SK-N-MC (cell line): ENCODE measurements at regions not wholly inside any gene's neighbourhood (a gene's known extent, or its start where the extent isn't known, plus 50 kb on each side); places are given as distances from the start of the nearest gene placed in this dataset.
A peak's percentile ranks its signal among the peaks of the same experiment; 100 is the strongest.

ENCODE experiments used
- DNase-seq: peaks from one replicate; pipeline ENCODE4 v3.0.0-alpha.2; 2011; ENCODE audit warnings: low read depth, low spot score
- H3K27ac ChIP-seq: fragments of 200-600 bp; sonication (generic); 2 replicates; pipeline ENCODE4 v1.5.1; 2016; ENCODE audit warnings: mixed run types
- H3K36me3 ChIP-seq: fragments of 200-600 bp; sonication (generic); 2 replicates; pipeline ENCODE4 v1.6.1; 2017; ENCODE audit warnings: antibody characterized with exemption, low read length, mixed read lengths; ENCODE audit not compliant: insufficient read depth
- H3K4me3 ChIP-seq: fragments of 200-600 bp; sonication (generic); 2 replicates; pipeline ENCODE4 v1.5.1; 2016
- H3K9ac ChIP-seq: fragments of 200-600 bp; sonication (generic); 2 replicates; pipeline ENCODE4 v1.8.0; 2017; ENCODE audit warnings: mixed run types, mixed read lengths; ENCODE audit not compliant: insufficient read length
- H3K9me3 ChIP-seq: fragments of 200-600 bp; sonication (generic); 2 replicates; pipeline ENCODE4 v1.6.1; 2017; ENCODE audit warnings: low read depth, mild to moderate bottlenecking, antibody characterized with exemption, low read length, moderate library complexity, mixed read lengths
- EZH2 ChIP-seq: fragments of 200-600 bp; sonication (generic); IDR thresholded peaks from one replicate; pipeline ENCODE4 v1.6.1; 2017; ENCODE audit warnings: antibody characterized with exemption
- FOXP2 ChIP-seq: optimal IDR thresholded peaks from 2 replicates; pipeline ENCODE3; 2011; ENCODE audit warnings: mild to moderate bottlenecking, moderate library complexity; ENCODE audit not compliant: insufficient read depth; ENCODE audit errors: extremely low read length, control extremely low read depth
- POLR2AphosphoS5 ChIP-seq: IDR thresholded peaks from 2 replicates; pipeline ENCODE4 v1.6.1; 2012; ENCODE audit warnings: mild to moderate bottlenecking, low read depth, low read length, borderline replicate concordance

GRCh38 chr6:126743076-126743475 is 375.4 kb upstream of the RSPO3 start:
- no peaks in the 10 kb centered on the region for H3K9me3 ChIP-seq

GRCh38 chr6:126747728-126748540 is 370.5 kb upstream of the RSPO3 start:
- H3K27ac ChIP-seq, result no peak overlapping the region
- no peak for DNase-seq
- H3K9me3 ChIP-seq, result no peaks in the 10 kb centered on the region
- no peak overlapping the region for H3K4me3 ChIP-seq
- H3K36me3 ChIP-seq, result no peaks in the 10 kb centered on the region
- H3K9ac ChIP-seq, result no peak overlapping the region
- TF ChIP-seq FOXP2 (no peak), POLR2AphosphoS5 (no peak), EZH2 (no peak)

More at GRCh38 chr6:126743076-126743475, 375.4 kb upstream of the RSPO3 start:
- no peaks in the 10 kb centered on the region for H3K36me3 ChIP-seq
- no peak overlapping the region for H3K27ac ChIP-seq
- TF ChIP-seq POLR2AphosphoS5 (no peak), FOXP2 (no peak), EZH2 (no peak)
- DNase-seq, result no peak
- no peak overlapping the region for H3K4me3 ChIP-seq
- H3K9ac ChIP-seq, result no peak overlapping the region

GRCh38 chr6:126753606-126754005 is 364.9 kb upstream of the RSPO3 start:
- H3K27ac ChIP-seq, result no peak overlapping the region
- no peak overlapping the region for H3K4me3 ChIP-seq
- TF ChIP-seq POLR2AphosphoS5 (no peak), FOXP2 (no peak), EZH2 (no peak)
- no peak for DNase-seq
- no peaks in the 10 kb centered on the region for H3K36me3 ChIP-seq
- H3K9me3 ChIP-seq, result no peaks in the 10 kb centered on the region
- no peak overlapping the region for H3K9ac ChIP-seq

- Histone ChIP-seq H3K9ac (no peak overlapping the region), H3K4me3 (no peak overlapping the region), H3K27ac (no peak overlapping the region), H3K9me3 (no peaks in the 10 kb centered on the region), H3K36me3 (no peaks in the 10 kb centered on the region)
- no peak for DNase-seq
- TF ChIP-seq POLR2AphosphoS5, result no peak
- TF ChIP-seq EZH2, result no peak
- TF ChIP-seq FOXP2, result no peak
These were observed 356.6 kb upstream of the RSPO3 start for GRCh38 chr6:126761854-126762253.

- DNase-seq, result no peak
- no peak overlapping the region for H3K4me3 ChIP-seq
- no peak for TF ChIP-seq EZH2
- TF ChIP-seq POLR2AphosphoS5, result no peak
- no peak for TF ChIP-seq FOXP2
These were observed 354.4 kb upstream of the RSPO3 start for GRCh38 chr6:126764104-126764503.

GRCh38 chr6:126764671-126765070 is 353.8 kb upstream of the RSPO3 start:
- no peaks in the 10 kb centered on the region for H3K9me3 ChIP-seq
- no peak for DNase-seq
- no peaks in the 10 kb centered on the region for H3K36me3 ChIP-seq
- TF ChIP-seq POLR2AphosphoS5 (no peak), EZH2 (no peak), FOXP2 (no peak)
- no peak overlapping the region for H3K27ac ChIP-seq
- H3K9ac ChIP-seq, result no peak overlapping the region
- H3K4me3 ChIP-seq, result no peak overlapping the region

More at GRCh38 chr6:126764104-126764503, 354.4 kb upstream of the RSPO3 start:
- H3K36me3 ChIP-seq, result no peaks in the 10 kb centered on the region
- H3K9me3 ChIP-seq, result no peaks in the 10 kb centered on the region
- no peak overlapping the region for H3K9ac ChIP-seq
- no peak overlapping the region for H3K27ac ChIP-seq

GRCh38 chr6:126766820-126767219 is 351.7 kb upstream of the RSPO3 start:
- DNase-seq, result no peak
- TF ChIP-seq POLR2AphosphoS5, result no peak
- no peak for TF ChIP-seq FOXP2
- no peak for TF ChIP-seq EZH2
- Histone ChIP-seq H3K27ac (no peak overlapping the region), H3K9me3 (no peaks in the 10 kb centered on the region), H3K36me3 (no peaks in the 10 kb centered on the region), H3K9ac (no peak overlapping the region), H3K4me3 (no peak overlapping the region)

- H3K4me3 ChIP-seq, result no peak overlapping the region
- no peak for TF ChIP-seq EZH2
- no peak for TF ChIP-seq FOXP2
- no peaks in the 10 kb centered on the region for H3K9me3 ChIP-seq
- peak overlapping the region; percentile 28; the same call in 1 of the 2 replicates for H3K27ac ChIP-seq
- no peaks in the 10 kb centered on the region for H3K36me3 ChIP-seq
- DNase-seq, result no peak
- no peak overlapping the region for H3K9ac ChIP-seq
These were observed 350.8 kb upstream of the RSPO3 start for GRCh38 chr6:126767711-126768110.

- Histone ChIP-seq H3K36me3 (no peaks in the 10 kb centered on the region), H3K27ac (no peak overlapping the region), H3K9ac (no peak overlapping the region), H3K4me3 (no peak overlapping the region), H3K9me3 (no peaks in the 10 kb centered on the region)
- no peak for DNase-seq
- TF ChIP-seq POLR2AphosphoS5 (no peak), EZH2 (no peak), FOXP2 (no peak)
These were observed 348.3 kb upstream of the RSPO3 start for GRCh38 chr6:126770176-126770575.
